ENCODE measurements at regions not wholly inside any gene's neighbourhood (a gene's known extent, or its start where the extent isn't known, plus 50 kb on each side); places are given as distances from the start of the nearest gene placed in this dataset.

DNA sequence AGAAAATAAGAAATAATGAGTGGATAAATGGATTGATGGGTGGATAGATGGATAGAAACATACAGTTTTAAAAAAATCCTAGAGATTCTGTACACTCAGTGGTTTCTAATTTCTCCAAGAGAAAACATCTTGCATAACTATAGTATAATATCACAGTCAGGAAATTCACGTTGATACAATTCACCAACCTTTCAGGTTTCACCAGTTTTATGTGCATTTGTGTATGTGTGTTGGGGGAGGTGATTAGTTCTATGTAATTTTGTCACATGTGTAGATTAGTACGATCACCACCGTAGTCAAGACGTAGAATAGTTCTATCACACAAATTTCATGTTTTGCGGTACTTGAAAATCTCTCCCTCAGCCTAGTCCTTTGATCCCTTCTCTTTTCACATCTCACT lies 288.2 kb upstream of the LRATD1 start:
- TF ChIP-seq, protein P1, sequence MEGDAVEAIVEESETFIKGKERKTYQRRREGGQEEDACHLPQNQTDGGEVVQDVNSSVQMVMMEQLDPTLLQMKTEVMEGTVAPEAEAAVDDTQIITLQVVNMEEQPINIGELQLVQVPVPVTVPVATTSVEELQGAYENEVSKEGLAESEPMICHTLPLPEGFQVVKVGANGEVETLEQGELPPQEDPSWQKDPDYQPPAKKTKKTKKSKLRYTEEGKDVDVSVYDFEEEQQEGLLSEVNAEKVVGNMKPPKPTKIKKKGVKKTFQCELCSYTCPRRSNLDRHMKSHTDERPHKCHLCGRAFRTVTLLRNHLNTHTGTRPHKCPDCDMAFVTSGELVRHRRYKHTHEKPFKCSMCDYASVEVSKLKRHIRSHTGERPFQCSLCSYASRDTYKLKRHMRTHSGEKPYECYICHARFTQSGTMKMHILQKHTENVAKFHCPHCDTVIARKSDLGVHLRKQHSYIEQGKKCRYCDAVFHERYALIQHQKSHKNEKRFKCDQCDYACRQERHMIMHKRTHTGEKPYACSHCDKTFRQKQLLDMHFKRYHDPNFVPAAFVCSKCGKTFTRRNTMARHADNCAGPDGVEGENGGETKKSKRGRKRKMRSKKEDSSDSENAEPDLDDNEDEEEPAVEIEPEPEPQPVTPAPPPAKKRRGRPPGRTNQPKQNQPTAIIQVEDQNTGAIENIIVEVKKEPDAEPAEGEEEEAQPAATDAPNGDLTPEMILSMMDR (IDR thresholded peaks at IDR 0.05 in 4 of 5, conservative IDR thresholded peaks at IDR 0.05 in 1 of 5), result no peak
- TF ChIP-seq POLR2A (IDR thresholded peaks at IDR 0.05), result no peak

Measured in gastrocnemius medialis (tissue), 4 donors.